Midbrain (tissue), 1 donor: ENCODE measurements at regions not wholly inside any gene's neighbourhood (a gene's known extent, or its start where the extent isn't known, plus 50 kb on each side); places are given as distances from the start of the nearest gene placed in this dataset.

Experiments used
- DNase-seq: peaks from one replicate; lab custom pipeline; 2025; lab: John Stamatoyannopoulos, UW

DNA sequence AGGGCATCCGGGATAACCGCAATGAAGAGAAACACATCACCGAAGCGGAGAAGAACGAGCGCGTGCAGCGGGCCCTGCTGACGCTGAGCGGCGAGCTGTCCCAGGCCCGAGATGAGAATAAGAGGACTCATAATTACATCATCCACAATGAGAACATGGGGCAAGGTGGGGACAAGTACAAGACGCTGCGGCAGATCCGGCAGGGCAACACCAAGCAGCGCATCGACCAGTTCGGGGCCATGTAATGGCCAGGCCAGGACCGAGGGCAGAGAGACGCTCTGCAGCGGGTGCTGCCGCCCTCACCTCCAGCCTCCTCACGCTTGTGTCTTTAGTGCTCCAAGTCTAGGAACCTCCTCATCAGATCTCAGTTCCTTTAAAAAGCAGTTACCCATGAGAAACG is 863.7 kb upstream of the ALCAM start:
- DNase-seq, result no peak

DNA sequence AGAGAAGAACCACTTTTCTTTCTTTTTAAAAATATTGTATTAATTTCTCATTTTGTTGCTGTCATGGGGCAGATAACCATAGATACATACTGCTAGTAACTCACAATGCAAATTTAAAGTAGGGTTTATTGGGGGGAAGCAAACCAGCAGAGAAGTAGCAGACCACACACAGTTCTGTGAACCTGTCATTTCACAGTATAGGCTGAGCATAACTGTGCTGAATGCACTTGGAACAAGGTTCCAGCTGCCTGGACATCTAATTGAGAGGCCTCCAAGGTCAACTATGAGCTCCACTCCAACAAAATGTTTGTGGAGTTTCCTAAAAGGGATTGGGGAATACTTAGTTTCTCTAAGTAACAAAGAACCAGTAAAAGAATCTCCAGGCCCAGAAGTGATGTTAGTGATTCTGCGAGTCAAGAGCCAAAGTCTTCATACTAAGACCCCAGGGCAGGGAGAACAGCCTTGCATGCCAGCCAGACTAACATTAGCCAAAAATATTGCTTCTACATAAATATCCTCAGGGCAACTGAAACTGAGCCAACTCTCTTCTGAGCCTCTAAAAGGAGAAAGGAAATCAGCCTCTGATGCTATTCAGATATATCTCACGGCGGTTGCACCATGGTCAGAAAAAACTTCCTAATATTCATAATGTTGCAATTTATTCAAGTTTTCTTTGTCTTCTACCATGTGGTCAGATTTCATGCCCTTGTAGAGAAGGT is 856.4 kb upstream of the ALCAM start:
- DNase-seq, result no peak

DNA sequence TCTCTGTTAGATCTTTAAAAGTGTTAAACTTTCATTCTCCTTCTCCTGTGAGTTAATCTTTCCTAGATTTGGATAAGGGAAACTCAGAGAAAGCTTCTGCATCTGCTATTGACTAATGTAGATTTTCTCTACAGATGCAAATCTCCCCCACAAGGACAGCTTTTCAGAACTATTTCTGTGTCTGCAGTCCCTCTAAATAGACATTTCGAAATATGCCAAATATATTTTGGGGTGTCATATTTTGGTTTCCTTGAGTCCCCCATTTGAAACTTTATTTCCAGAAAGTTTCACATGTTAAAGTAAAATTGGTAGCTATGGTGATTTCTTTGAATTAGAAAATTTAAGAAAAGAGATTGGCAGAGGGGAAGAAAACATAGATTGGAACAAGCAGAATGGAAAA is 852.3 kb upstream of the ALCAM start:
- DNase-seq, result no peak

DNA sequence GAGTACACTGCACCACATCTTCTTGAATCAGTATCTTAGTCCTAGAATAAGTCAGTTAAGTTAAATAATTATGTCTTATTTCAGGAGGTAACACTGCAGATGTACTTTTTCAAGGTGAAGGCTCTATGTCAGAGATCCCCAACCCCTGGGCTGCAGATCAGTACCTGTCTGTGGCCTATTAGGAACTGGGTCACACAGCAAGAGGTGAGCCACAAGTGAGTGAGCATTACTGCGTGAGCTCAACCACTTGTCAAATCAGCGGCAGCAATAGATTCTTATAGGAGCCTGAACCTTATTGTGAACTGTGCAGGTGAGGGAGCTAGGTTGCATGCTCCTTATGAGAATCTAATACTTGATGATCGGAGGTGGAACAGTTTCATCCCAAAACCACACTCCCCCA is 851.9 kb upstream of the ALCAM start:
- DNase-seq, result no peak

GRCh38 chr3:104519068-104519467 is 847.6 kb upstream of the ALCAM start:
- DNase-seq, result no peak

DNA sequence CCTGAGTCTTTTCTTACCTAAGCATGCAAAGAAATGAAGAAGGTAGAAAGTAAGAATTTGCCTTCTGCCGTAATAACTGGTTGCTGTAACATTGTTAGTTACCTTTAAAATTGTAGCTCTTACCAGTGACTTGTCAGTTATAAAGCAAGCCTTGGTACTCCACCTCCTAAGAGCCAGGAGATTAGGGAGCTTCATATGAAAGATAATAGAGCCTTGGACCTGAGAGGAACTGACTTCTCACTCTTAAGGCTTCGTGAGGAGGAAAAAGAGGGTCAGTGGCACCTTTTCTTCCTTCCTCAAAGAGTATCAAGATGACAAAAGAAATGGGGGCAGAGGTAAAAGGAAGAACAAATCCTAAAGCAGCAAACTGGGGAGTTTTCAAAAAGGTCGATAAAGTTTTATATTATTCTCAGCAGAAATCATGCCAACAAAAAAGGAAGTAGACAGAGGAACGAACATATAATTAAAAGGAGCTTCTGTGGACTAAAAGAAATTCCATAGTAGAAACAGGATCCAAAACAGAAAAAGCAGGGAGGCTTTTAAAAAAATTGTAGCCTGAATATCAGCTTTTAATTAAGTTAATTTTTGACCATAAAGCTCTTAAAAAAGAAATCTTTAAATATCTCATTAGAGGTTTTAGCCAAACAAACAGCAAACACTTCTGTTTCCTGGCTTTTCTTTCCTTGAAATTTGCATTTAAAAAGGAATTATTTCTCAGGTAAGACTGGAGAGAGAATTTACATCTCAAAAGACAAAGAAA is 847.1 kb upstream of the ALCAM start:
- no peak for DNase-seq

DNA sequence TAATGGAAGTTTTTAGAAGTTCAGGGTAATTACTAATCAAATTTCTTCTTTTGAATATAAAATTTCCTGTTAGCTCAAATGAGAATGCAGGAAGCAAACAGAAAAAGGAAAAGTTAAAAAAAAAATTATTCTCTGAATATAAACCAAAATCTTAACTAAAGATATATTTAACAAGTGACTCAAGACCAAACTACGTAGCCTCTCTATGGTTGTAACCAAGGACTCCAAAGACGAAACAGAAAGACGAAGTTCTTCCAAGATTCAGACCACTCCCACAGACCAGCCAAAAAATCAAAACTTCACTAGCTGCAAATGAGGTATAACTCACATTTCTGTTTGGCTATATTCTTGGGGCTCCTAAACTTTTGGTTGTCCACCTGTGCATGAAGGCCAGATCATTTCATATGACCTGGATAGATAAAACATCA is 846.5 kb upstream of the ALCAM start:
- peak; percentile 4 for DNase-seq

- DNase-seq, result peak; percentile 13
These were observed 844.9 kb upstream of the ALCAM start for GRCh38 chr3:104521606-104522336.

GRCh38 chr3:104523136-104523535 is 843.6 kb upstream of the ALCAM start:
- DNase-seq, result no peak

DNA sequence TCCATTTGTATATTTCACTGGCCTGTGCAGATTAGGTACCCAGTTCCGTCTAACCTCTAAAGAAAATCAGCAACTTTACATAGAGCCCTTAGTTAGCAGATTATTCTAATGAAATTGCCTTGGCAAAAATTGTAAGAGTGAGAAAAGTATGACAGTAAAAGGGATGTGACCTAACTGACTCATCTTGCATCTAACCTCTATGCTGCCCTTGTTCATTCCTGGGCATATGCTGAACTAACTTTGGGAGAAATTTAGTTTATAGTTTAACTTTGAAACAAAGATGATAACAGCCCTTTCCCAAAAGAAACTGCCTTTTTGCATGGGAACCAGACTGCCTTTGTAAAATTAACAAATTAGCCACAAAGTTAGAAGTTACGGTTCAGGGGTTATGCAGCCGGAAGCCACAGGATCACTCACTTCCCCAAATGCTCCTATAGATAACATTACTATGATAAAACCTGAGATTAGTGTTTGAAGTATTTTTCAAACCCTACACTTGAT is 839.8 kb upstream of the ALCAM start:
- DNase-seq, result no peak

GRCh38 chr3:104530934-104531333 is 835.8 kb upstream of the ALCAM start:
- no peak for DNase-seq

DNA sequence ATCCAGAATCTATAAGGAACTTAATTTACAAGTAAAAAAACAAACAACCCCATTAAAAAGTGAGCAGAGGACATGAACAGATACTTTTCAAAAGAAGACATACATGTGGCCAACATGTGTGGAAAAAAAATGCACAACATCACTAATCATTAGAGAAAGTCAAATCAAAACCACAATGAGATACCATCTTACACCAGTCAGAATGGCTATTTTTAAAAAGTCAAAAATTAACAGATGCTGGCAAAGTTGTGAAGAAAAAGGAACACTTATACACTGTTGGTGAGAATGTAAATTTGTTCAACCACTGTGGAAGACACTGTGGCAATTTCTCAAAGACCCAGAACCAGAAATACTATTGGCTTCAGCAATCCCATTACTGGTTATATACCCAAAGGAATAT is 830.0 kb upstream of the ALCAM start:
- DNase-seq, result no peak

DNA sequence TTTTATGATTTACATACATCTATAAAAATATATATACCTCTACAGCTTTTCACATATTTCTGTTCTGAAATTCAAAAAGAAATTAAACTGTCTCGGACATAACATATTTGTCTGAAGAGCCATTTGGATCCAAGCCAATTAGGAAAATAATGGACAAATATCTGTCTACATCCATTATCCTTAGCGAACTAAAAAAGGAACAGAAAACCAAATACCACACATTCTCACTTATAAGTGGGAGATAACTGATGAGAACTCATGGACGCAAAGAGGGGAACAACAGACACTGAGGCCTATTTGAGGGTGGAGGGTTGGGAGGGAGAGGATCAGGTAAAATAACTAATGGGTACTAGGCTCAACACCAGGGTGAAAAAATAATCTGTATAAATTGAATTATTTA is 829.4 kb upstream of the ALCAM start:
- DNase-seq, result no peak

GRCh38 chr3:104546301-104546700 is 820.4 kb upstream of the ALCAM start:
- no peak for DNase-seq

- no peak for DNase-seq
These were observed 819.7 kb upstream of the ALCAM start for GRCh38 chr3:104547031-104547430.

DNA sequence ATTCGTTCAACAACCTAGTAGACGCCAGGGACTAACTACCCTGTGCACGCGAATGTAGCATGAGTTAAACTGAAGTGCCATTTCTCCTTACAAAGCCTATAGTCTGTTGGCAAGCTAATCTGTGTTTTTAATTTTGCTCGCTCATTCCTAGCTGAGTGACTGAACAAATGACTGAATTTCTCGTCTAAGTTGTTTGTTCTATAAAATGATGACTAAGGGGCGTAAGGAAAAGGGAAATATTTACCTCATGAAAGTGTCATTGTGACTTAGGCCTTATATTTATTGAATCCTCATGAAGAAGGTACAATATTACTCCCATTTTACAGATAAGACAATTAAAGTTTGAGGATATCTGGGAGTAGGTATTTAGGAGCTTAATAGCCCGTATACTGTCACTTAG is 818.3 kb upstream of the ALCAM start:
- DNase-seq, result no peak

- no peak for DNase-seq
These were observed 817.5 kb upstream of the ALCAM start for GRCh38 chr3:104549099-104549714.

DNA sequence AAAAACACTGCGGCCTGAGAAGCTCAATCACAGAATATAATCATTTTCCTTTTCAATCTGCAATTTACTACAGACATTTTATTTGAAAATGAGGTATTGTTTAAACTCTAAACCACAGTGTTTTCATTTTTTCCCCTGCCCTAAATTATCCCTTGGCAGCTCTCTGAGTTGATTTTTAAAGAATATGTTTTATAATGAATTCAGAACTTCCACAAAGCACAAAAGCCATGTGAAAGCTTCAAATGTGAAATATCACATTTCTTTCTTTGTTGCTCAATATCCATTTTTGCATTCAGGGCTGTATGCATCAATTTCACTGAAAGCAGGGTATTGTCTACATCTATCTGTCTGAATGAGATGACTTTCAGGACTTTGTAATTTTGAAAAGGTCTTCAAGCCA is 813.6 kb upstream of the ALCAM start:
- DNase-seq, result no peak

DNA sequence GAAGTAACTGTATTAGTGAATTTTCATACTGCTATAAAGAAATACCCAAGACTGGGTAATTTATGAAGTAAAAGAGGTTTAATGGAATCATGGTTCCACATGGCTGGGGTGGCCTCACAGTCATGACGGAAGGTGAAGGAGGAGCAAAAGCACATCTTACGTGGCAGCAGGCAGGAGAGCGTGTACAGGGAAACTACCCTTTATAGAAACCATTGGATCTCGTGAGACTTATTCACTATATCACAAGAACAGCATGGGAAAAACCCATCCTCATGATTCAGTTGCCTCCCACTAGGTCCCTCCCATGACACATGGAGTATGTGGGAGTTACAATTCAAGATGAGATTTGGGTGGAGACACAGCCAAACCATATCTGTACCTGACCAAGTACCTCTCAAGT is 812.3 kb upstream of the ALCAM start:
- DNase-seq, result no peak

- DNase-seq, result no peak
These were observed 811.0 kb upstream of the ALCAM start for GRCh38 chr3:104555728-104556127.

DNA sequence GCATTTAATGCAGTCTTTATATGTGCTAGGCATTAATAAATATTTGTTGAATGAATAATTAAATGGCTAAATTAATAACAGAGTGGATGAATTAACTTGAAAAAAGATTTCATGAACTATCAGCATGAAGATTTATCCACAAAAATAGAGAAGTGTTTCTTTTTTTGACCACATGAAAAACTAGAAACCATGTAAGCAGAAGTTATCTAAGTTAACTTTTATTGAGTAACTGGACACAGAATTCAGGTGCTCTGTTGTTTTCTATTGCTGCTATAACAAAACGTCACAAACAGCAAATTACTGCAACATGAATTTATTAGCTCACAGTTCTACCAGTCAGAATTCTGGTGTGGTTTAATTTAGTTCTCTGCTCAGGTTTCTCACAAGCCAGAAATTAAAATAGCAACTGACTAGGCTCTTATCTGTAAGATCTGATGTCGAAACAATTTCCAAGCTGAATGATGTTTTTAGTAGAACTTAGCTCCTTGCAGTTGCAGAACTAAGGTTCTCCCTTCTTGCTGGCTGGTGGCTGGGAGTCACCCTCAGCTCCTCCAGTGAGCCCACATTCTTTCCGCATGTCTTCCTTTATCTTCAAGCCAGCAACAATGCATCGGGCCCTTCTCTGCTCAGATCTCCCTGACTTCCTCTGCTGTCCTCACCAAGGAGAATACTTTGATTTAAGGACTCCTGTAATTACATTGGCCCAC is 810.2 kb upstream of the ALCAM start:
- DNase-seq, result no peak

DNA sequence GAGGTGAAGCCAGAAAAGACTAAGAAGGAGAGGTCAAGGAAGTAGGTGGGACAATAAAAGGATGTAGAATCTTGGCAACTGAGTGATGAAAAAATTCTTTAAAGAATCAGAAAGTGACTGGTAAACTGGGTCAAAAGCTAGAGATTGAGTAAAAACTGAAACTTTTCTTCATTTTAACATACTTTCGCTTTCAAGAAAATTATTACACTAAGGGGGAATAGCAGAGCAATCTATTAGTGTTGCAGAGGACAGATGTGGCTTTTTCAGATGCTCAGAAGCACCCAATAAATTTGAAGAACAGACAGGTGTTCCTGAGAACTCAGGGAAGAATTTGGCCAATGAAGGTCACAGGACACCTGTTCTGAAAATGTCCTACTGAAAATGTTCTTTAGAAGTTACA is 805.4 kb upstream of the ALCAM start:
- no peak for DNase-seq
